RWPE1 (cell line): ENCODE measurements at regions not wholly inside any gene's neighbourhood (a gene's known extent, or its start where the extent isn't known, plus 50 kb on each side); places are given as distances from the start of the nearest gene placed in this dataset.
"Not testable (repeated sequence)": the region's sequence is repeated elsewhere in the genome, so short reads cannot be mapped to it uniquely, and the experiment has no call there.

ENCODE experiments used
- CTCF ChIA-PET: fragments of 350-600 bp; sonication (Branson Sonifier 250); formaldehyde crosslinking; extraction: SDS; loops from one replicate; lab custom pipeline; 2021; lab: Yijun Ruan, JAX
- POLR2A ChIA-PET: fragments of 400-600 bp; formaldehyde crosslinking; extraction: SDS; loops from one replicate; lab custom pipeline; 2020; ENCODE audit warnings: antibody characterized with exemption; ENCODE audit not compliant: low non-redundant PET; lab: Yijun Ruan, JAX
- DNase-seq: peaks from one replicate; pipeline ENCODE4 v3.0.0; 2012; ENCODE audit warnings: low spot score
- H3K27ac ChIP-seq: fragments of 450-650 bp; 2 replicates; pipeline ENCODE4 v1.5.1; 2017

GRCh38 chr7:73244782-73245311, 63.8 kb downstream of the NSUN5 start:
- CTCF ChIA-PET, POLR2A ChIA-PET, DNase-seq, H3K27ac ChIP-seq: not testable (repeated sequence)

GRCh38 chr7:73234994-73235717, 73.5 kb downstream of the NSUN5 start:
- H3K27ac ChIP-seq, DNase-seq, CTCF ChIA-PET, POLR2A ChIA-PET: not testable (repeated sequence)

- CTCF ChIA-PET, DNase-seq, POLR2A ChIA-PET, H3K27ac ChIP-seq: not testable (repeated sequence)
Measured at GRCh38 chr7:73225745-73226144, 82.9 kb downstream of the NSUN5 start.

- CTCF ChIA-PET, POLR2A ChIA-PET, DNase-seq, H3K27ac ChIP-seq: not testable (repeated sequence)
Measured at GRCh38 chr7:73221724-73222123, 86.9 kb downstream of the NSUN5 start.

- CTCF ChIA-PET, H3K27ac ChIP-seq, DNase-seq, POLR2A ChIA-PET: not testable (repeated sequence)
Measured at GRCh38 chr7:73220766-73221370, 87.8 kb downstream of the NSUN5 start.

- POLR2A ChIA-PET, CTCF ChIA-PET, H3K27ac ChIP-seq, DNase-seq: not testable (repeated sequence)
Measured at GRCh38 chr7:73220357-73220756, 88.3 kb downstream of the NSUN5 start.

GRCh38 chr7:73218802-73219201, 89.8 kb downstream of the NSUN5 start:
- DNase-seq, POLR2A ChIA-PET, CTCF ChIA-PET, H3K27ac ChIP-seq: not testable (repeated sequence)

- H3K27ac ChIP-seq, CTCF ChIA-PET, POLR2A ChIA-PET, DNase-seq: not testable (repeated sequence)
Measured at GRCh38 chr7:73216046-73216675, 92.5 kb downstream of the NSUN5 start.

- POLR2A ChIA-PET, H3K27ac ChIP-seq, DNase-seq, CTCF ChIA-PET: not testable (repeated sequence)
Measured at GRCh38 chr7:73215232-73215631, 93.4 kb downstream of the NSUN5 start.

- DNase-seq, CTCF ChIA-PET, H3K27ac ChIP-seq, POLR2A ChIA-PET: not testable (repeated sequence)
Measured at GRCh38 chr7:73214471-73214870, 94.2 kb downstream of the NSUN5 start.

- POLR2A ChIA-PET, CTCF ChIA-PET, H3K27ac ChIP-seq, DNase-seq: not testable (repeated sequence)
Measured at GRCh38 chr7:73213076-73213475, 95.5 kb downstream of the NSUN5 start.

GRCh38 chr7:73205594-73205993, 103.0 kb downstream of the NSUN5 start:
- CTCF ChIA-PET, H3K27ac ChIP-seq: not testable (repeated sequence)

GRCh38 chr7:73204898-73205297, 103.7 kb downstream of the NSUN5 start:
- DNase-seq, POLR2A ChIA-PET, CTCF ChIA-PET: not testable (repeated sequence)
- H3K27ac ChIP-seq: peak overlapping the region; percentile 68

More at GRCh38 chr7:73205594-73205993, 103.0 kb downstream of the NSUN5 start:
- POLR2A ChIA-PET, DNase-seq: not testable (repeated sequence)

GRCh38 chr7:73203312-73203711, 105.3 kb downstream of the NSUN5 start:
- peak overlapping the region; percentile 42; the same call in 1 of the 2 replicates for H3K27ac ChIP-seq
- CTCF ChIA-PET, POLR2A ChIA-PET, DNase-seq: not testable (repeated sequence)

GRCh38 chr7:73201264-73201663, 107.4 kb downstream of the NSUN5 start:
- CTCF ChIA-PET, POLR2A ChIA-PET, DNase-seq, H3K27ac ChIP-seq: not testable (repeated sequence)

- H3K27ac ChIP-seq, POLR2A ChIA-PET, DNase-seq, CTCF ChIA-PET: not testable (repeated sequence)
Measured at GRCh38 chr7:73200518-73201099, 108.0 kb downstream of the NSUN5 start.

- DNase-seq, H3K27ac ChIP-seq, CTCF ChIA-PET, POLR2A ChIA-PET: not testable (repeated sequence)
Measured at GRCh38 chr7:73193991-73194390, 108.2 kb upstream of the SPDYE9 start.
